DND-41 (cell line): ENCODE measurements at regions not wholly inside any gene's neighbourhood (a gene's known extent, or its start where the extent isn't known, plus 50 kb on each side); places are given as distances from the start of the nearest gene placed in this dataset.

Source experiments
- CTCF ChIP-seq: IDR thresholded peaks from 2 replicates; pipeline ENCODE4 v1.5.1; 2012; ENCODE audit warnings: borderline replicate concordance, low read length, moderate library complexity, mild to moderate bottlenecking; ENCODE audit not compliant: poor library complexity, severe bottlenecking; ENCODE audit errors: extremely low read depth
- EZH2 ChIP-seq: IDR thresholded peaks from 3 replicates; pipeline ENCODE4 v1.6.1; 2012; ENCODE audit warnings: borderline replicate concordance, low read depth, mild to moderate bottlenecking, moderate library complexity, low read length, inconsistent platforms; ENCODE audit not compliant: severe bottlenecking

GRCh38 chr5:87640902-87641301 lies 228.2 kb upstream of the CCNH start:
- TF ChIP-seq CTCF, result no peak
- no peak for TF ChIP-seq EZH2
